ENCODE measurements at regions not wholly inside any gene's neighbourhood (a gene's known extent, or its start where the extent isn't known, plus 50 kb on each side); places are given as distances from the start of the nearest gene placed in this dataset.

DNA sequence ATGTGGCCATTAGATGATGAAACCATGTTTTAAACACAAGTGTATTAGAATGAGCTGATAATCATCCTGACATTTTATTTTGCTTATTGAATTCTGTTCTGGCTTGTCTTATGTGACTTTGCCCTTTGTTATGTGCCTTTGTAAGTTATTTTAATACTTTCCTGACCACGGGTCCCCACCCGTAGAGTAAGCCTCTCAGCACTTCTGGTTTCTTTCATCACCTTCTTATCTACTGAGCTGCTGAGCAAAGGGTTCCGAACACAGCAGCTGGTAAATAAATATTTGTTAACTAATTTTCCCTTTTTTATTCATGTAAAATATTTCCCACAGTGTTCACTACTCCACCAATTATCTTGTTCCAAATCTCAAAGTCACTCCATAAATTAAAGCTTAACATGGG, 1115.3 kb downstream of the SORCS3 start:
- H3K9me2 ChIP-seq (replicated peaks; ENCODE audit: insufficient read depth, low read length): no peaks in the 10 kb centered on the region
- H3K27me3 ChIP-seq (replicated peaks; ENCODE audit: insufficient read depth, low read length): no peaks in the 10 kb centered on the region
- H3K9ac ChIP-seq (ENCODE audit: low read length): no peak overlapping the region
- H3K4me3 ChIP-seq (ENCODE audit: low read length): no peak overlapping the region
- H3K9me3 ChIP-seq (replicated peaks; ENCODE audit: insufficient read depth, low read length): no peaks in the 10 kb centered on the region
- H4K20me1 ChIP-seq (ENCODE audit: insufficient read depth, low read length): no peaks in the 10 kb centered on the region
- H3K27ac ChIP-seq (ENCODE audit: low read length): no peak overlapping the region
- no peaks in the 10 kb centered on the region for H3K4me1 ChIP-seq (ENCODE audit: low read length)
- no peak overlapping the region for H2AFZ ChIP-seq (ENCODE audit: low read length)
- H3F3A ChIP-seq (ENCODE audit: insufficient read depth, low read length): no peaks in the 10 kb centered on the region
- no peaks in the 10 kb centered on the region for H3K79me2 ChIP-seq (ENCODE audit: low read length)
- TF ChIP-seq EZH2phosphoT487 (IDR thresholded peaks at IDR 0.05; ENCODE audit: low read length) (no peak), EZH2 (optimal IDR thresholded peaks at IDR 0.05; ENCODE audit: low read depth, low read length) (no peak)
- TF ChIP-seq, protein P1, sequence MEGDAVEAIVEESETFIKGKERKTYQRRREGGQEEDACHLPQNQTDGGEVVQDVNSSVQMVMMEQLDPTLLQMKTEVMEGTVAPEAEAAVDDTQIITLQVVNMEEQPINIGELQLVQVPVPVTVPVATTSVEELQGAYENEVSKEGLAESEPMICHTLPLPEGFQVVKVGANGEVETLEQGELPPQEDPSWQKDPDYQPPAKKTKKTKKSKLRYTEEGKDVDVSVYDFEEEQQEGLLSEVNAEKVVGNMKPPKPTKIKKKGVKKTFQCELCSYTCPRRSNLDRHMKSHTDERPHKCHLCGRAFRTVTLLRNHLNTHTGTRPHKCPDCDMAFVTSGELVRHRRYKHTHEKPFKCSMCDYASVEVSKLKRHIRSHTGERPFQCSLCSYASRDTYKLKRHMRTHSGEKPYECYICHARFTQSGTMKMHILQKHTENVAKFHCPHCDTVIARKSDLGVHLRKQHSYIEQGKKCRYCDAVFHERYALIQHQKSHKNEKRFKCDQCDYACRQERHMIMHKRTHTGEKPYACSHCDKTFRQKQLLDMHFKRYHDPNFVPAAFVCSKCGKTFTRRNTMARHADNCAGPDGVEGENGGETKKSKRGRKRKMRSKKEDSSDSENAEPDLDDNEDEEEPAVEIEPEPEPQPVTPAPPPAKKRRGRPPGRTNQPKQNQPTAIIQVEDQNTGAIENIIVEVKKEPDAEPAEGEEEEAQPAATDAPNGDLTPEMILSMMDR (IDR thresholded peaks at IDR 0.05; ENCODE audit: low read length): no peak
- DNase-seq: no peak
- no peaks in the 10 kb centered on the region for H3K36me3 ChIP-seq (replicated peaks; ENCODE audit: insufficient read depth, low read length)
- H3K4me2 ChIP-seq (ENCODE audit: low read depth, low read length): no peak overlapping the region

DNA sequence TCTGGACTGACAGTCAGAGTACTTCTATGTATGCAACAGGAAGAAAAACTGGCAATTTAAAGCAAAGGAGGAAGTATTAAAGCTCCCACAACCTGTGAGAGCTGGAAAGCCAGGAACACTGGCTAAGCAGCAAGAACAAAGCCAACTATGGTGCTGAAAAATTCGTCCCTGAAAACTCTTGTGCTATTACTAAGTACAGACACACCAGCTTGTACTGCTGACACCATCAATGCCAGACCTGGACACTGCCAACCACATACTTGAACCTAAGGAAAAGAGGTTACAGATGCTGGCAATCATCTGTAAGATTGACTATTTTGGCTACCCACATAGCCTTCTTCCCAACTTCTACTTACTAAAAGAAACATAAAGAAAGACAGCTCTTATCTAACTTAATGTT, 1110.6 kb downstream of the SORCS3 start:
- Histone ChIP-seq H2AFZ (ENCODE audit: low read length) (no peak overlapping the region), H3K4me2 (ENCODE audit: low read depth, low read length) (no peak overlapping the region), H3K9me2 (replicated peaks; ENCODE audit: insufficient read depth, low read length) (no peaks in the 10 kb centered on the region), H4K20me1 (ENCODE audit: insufficient read depth, low read length) (no peaks in the 10 kb centered on the region), H3K9me3 (replicated peaks; ENCODE audit: insufficient read depth, low read length) (no peaks in the 10 kb centered on the region), H3K4me3 (ENCODE audit: low read length) (no peak overlapping the region), H3F3A (ENCODE audit: insufficient read depth, low read length) (no peaks in the 10 kb centered on the region), H3K27me3 (replicated peaks; ENCODE audit: insufficient read depth, low read length) (no peaks in the 10 kb centered on the region), H3K9ac (ENCODE audit: low read length) (no peak overlapping the region), H3K79me2 (ENCODE audit: low read length) (no peaks in the 10 kb centered on the region), H3K36me3 (replicated peaks; ENCODE audit: insufficient read depth, low read length) (no peaks in the 10 kb centered on the region), H3K4me1 (ENCODE audit: low read length) (no peaks in the 10 kb centered on the region), H3K27ac (ENCODE audit: low read length) (no peak overlapping the region)
- TF ChIP-seq, protein P1 (IDR thresholded peaks at IDR 0.05; ENCODE audit: low read length): no peak
- TF ChIP-seq EZH2phosphoT487 (IDR thresholded peaks at IDR 0.05; ENCODE audit: low read length) (no peak), EZH2 (optimal IDR thresholded peaks at IDR 0.05; ENCODE audit: low read depth, low read length) (no peak)
- no peak for DNase-seq

DNA sequence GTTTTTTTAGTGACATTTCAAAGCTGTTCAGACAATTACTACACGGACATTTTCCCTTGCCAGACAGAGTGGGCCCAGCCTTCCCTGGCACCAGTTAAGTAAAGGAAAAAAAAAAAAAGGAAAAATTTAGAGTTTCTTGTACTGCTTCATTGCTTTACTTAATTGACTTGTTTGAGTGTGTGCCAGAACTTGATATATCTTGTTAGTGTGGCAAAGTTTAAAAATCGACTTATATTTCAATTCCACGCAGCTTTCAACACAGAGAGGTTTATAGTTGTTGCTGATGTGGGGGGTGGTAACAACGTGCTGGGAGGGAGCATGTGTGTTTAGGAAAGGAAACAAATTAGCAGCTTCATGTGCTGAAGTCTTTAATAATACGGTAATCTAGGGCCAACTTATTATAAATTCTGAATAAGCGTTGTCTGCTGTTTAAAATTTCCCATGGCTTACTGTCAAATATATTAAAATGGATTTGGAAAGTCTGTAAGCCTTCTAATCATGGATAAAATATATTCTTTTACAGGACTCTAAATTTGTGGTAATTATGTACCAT, 1104.6 kb downstream of the SORCS3 start:
- Histone ChIP-seq H3K9ac (ENCODE audit: low read length) (no peak overlapping the region), H3K36me3 (replicated peaks; ENCODE audit: insufficient read depth, low read length) (no peaks in the 10 kb centered on the region), H3K4me2 (ENCODE audit: low read depth, low read length) (no peak overlapping the region), H3K27me3 (replicated peaks; ENCODE audit: insufficient read depth, low read length) (no peaks in the 10 kb centered on the region), H3K27ac (ENCODE audit: low read length) (no peak overlapping the region), H4K20me1 (ENCODE audit: insufficient read depth, low read length) (no peaks in the 10 kb centered on the region), H3K4me3 (ENCODE audit: low read length) (no peak overlapping the region), H2AFZ (ENCODE audit: low read length) (no peak overlapping the region), H3K9me3 (replicated peaks; ENCODE audit: insufficient read depth, low read length) (no peaks in the 10 kb centered on the region), H3K4me1 (ENCODE audit: low read length) (no peaks in the 10 kb centered on the region), H3F3A (ENCODE audit: insufficient read depth, low read length) (no peaks in the 10 kb centered on the region), H3K79me2 (ENCODE audit: low read length) (no peaks in the 10 kb centered on the region), H3K9me2 (replicated peaks; ENCODE audit: insufficient read depth, low read length) (no peaks in the 10 kb centered on the region)
- TF ChIP-seq, protein P1 (IDR thresholded peaks at IDR 0.05; ENCODE audit: low read length): no peak
- TF ChIP-seq EZH2phosphoT487 (IDR thresholded peaks at IDR 0.05; ENCODE audit: low read length) (no peak), EZH2 (optimal IDR thresholded peaks at IDR 0.05; ENCODE audit: low read depth, low read length) (no peak)
- no peak for DNase-seq

All from MM.1S (cell line).